Activated naive CD4-positive, alpha-beta T cell treated with anti-CD3 and anti-CD28 coated beads, Interleukin-2, amount 10 ng/mL, durations not matched to agents 7 days and 5 days (primary cell): ENCODE measurements at regions not wholly inside any gene's neighbourhood (a gene's known extent, or its start where the extent isn't known, plus 50 kb on each side); places are given as distances from the start of the nearest gene placed in this dataset.

Source experiments
- CTCF ChIA-PET: fragments of 350-600 bp; sonication (Branson Sonifier 250); formaldehyde crosslinking; loops from one replicate; lab custom pipeline; 2021; ENCODE audit warnings: antibody characterized with exemption; lab: Charles Lee
- DNase-seq: peaks from one replicate; pipeline ENCODE4 v3.0.0-alpha.2; 2020
- H3K27ac Mint-ChIP-seq: one replicate; pipeline ENCODE4 v1.8.0; 2021; ENCODE audit warnings: mild to moderate bottlenecking, moderate library complexity, mixed read lengths
- H3K27me3 Mint-ChIP-seq: one replicate; pipeline ENCODE4 v1.8.0; 2021; ENCODE audit warnings: mild to moderate bottlenecking, mixed read lengths
- H3K36me3 Mint-ChIP-seq: one replicate; pipeline ENCODE4 v1.8.0; 2021; ENCODE audit warnings: mixed read lengths
- H3K4me1 Mint-ChIP-seq: one replicate; pipeline ENCODE4 v1.8.0; 2021; ENCODE audit warnings: mixed read lengths
- H3K4me3 Mint-ChIP-seq: one replicate; pipeline ENCODE4 v1.8.0; 2021; ENCODE audit warnings: mild to moderate bottlenecking, moderate library complexity, mixed read lengths
- H3K9me3 Mint-ChIP-seq: one replicate; pipeline ENCODE4 v1.8.0; 2021; ENCODE audit warnings: mixed read lengths

DNA sequence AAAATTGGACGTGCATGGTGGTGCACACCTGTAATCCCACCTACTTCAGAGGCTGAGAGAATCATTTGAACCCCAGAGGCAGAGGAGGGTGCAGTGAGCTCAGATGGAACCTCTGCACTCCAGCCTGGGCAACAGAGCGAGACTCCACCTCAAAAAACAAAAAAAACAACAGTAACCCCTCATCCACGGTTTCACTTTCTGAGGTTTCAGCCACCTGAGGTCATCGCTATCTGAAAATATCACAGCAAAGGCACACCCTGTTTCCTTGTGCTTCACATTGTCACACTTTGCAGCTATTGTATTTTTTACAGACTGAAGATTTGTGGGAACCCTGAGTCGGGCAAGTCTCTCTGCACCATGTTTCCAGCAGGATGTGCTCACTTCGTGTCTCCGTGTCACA is 54.1 kb upstream of the FOXQ1 start:
- Mint-ChIP-seq H3K27ac (no peak overlapping the region), H3K36me3 (no peaks in the 10 kb centered on the region), H3K4me3 (no peak overlapping the region), H3K9me3 (no peaks in the 10 kb centered on the region), H3K4me1 (no peaks in the 10 kb centered on the region), H3K27me3 (no peaks in the 10 kb centered on the region)
- CTCF ChIA-PET = interaction anchor here (0.9 kb wide), 1 partner anchor 180 kb away, joined by 3 read pairs; no protein-coding TSS in a partner anchor
- DNase-seq = no peak

DNA sequence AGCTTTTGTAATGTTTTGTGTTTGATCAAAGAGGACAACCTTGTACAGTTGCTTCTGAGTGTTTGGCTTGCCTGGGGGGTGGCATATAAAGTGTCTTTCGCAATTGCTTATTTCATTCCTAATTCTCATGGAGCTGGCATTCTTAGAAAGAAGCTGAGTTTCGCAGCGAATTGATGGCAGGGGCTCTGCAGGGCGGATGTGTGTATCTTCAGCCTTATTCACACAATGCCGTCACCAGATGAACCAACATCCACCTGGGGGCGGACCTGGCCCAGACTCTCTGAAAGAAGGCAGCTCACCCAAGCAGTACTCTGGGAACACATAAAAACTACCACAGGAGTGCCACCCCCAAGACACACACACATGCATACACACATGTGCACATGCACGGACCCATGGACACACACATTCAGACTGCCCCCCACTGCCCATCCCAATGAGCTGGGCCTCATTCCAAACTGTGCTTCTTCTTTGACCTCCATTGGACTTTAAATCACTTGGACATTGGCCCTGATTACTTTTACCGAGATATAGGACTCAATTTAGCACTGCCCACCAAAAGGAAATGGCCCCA is 55.4 kb upstream of the FOXQ1 start:
- no peak overlapping the region for H3K4me3 Mint-ChIP-seq
- CTCF ChIA-PET = no interaction called here
- H3K36me3 Mint-ChIP-seq = no peaks in the 10 kb centered on the region
- DNase-seq = no peak
- no peaks in the 10 kb centered on the region for H3K9me3 Mint-ChIP-seq
- no peak overlapping the region for H3K27ac Mint-ChIP-seq
- peaks cover 4% of the 10 kb centered on the region for H3K27me3 Mint-ChIP-seq
- no peaks in the 10 kb centered on the region for H3K4me1 Mint-ChIP-seq

DNA sequence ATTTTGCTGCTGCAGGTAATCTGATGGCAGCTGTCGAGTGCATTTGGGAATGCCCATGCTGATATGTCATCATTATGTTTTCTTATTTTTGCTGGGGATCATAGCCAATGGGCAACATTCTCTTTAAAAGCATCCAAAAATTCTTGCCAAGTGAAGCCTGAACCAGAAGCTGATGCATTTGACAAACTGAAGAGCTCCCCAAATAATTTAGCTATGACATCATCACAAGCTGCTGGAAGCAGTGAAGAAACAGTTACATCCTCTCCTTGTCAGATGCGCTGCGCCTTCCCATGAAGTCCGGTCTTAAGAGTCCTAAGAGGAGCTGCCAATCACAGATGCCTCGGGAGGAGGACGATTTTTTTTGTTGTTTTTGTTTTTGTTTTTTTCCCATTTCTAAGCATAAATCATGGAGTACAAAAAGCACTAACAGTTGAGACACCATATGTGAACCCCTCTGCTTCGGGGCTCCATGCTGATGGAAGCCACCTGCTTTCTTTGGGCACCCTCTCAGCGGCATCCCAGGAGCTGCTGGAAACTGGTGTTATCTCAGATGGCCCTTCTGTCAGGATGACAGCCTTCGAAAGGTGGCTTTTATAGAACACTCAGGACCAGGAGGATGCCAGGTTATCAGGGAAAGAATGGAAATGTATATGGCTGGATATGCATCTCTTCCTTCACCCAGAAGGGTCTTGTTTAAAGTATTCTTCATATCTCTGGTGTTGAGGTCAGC is 56.1 kb upstream of the FOXQ1 start:
- H3K36me3 Mint-ChIP-seq = no peaks in the 10 kb centered on the region
- H3K4me3 Mint-ChIP-seq = no peak overlapping the region
- H3K9me3 Mint-ChIP-seq = no peaks in the 10 kb centered on the region
- no peaks in the 10 kb centered on the region for H3K4me1 Mint-ChIP-seq
- DNase-seq = no peak
- CTCF ChIA-PET = interaction anchor here (0.6 kb wide), 1 partner anchor 151 kb away, joined by 3 read pairs; no protein-coding TSS in a partner anchor
- H3K27me3 Mint-ChIP-seq = peaks cover 7% of the 10 kb centered on the region
- H3K27ac Mint-ChIP-seq = no peak overlapping the region

DNA sequence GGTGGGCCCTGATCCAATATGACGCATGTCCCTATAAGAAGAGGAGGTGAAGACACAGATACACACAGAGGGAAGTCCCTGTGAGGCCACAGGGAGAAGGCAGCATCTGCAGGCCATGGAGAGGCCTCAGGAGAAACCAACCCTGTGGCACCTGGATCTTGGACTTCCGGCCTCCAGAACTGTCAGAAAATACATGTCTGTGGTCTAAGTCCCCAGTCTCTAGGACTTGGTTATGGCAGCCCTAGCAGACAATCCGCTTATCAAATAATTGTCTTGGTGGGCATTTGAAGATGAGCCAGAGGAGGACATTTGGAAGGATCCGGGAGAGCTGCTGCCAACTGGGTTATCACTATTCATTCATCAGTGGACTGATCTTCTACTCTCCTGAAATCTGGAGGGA is 57.6 kb upstream of the FOXQ1 start:
- peaks cover 10% of the 10 kb centered on the region for H3K27me3 Mint-ChIP-seq
- H3K27ac Mint-ChIP-seq = no peak overlapping the region
- DNase-seq = no peak
- no peak overlapping the region for H3K4me3 Mint-ChIP-seq
- no peaks in the 10 kb centered on the region for H3K36me3 Mint-ChIP-seq
- CTCF ChIA-PET = no interaction called here
- no peaks in the 10 kb centered on the region for H3K9me3 Mint-ChIP-seq
- H3K4me1 Mint-ChIP-seq = no peaks in the 10 kb centered on the region

DNA sequence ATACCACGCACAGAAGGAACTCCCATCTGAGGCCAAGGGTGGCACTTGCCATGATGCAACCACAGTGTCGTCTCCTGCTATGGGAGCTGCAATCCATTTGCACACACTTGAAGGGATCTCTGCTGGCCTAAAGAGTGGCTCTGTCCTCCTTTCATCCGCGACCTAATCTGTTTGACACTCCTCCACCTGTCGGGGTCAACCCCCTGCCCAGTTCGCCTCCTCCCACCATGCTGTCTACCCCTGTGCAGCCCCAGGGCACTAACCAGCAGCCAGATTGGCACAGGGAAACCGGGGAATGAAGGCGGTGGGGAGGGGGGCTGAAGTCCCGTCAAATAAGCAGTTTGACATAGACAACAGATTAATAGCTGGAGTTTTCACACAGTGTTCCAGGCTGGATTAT is 58.1 kb upstream of the FOXQ1 start:
- H3K9me3 Mint-ChIP-seq = no peaks in the 10 kb centered on the region
- H3K27ac Mint-ChIP-seq = no peak overlapping the region
- peaks cover 10% of the 10 kb centered on the region for H3K27me3 Mint-ChIP-seq
- CTCF ChIA-PET = no interaction called here
- no peak for DNase-seq
- H3K4me3 Mint-ChIP-seq = no peak overlapping the region
- no peaks in the 10 kb centered on the region for H3K36me3 Mint-ChIP-seq
- no peaks in the 10 kb centered on the region for H3K4me1 Mint-ChIP-seq

DNA sequence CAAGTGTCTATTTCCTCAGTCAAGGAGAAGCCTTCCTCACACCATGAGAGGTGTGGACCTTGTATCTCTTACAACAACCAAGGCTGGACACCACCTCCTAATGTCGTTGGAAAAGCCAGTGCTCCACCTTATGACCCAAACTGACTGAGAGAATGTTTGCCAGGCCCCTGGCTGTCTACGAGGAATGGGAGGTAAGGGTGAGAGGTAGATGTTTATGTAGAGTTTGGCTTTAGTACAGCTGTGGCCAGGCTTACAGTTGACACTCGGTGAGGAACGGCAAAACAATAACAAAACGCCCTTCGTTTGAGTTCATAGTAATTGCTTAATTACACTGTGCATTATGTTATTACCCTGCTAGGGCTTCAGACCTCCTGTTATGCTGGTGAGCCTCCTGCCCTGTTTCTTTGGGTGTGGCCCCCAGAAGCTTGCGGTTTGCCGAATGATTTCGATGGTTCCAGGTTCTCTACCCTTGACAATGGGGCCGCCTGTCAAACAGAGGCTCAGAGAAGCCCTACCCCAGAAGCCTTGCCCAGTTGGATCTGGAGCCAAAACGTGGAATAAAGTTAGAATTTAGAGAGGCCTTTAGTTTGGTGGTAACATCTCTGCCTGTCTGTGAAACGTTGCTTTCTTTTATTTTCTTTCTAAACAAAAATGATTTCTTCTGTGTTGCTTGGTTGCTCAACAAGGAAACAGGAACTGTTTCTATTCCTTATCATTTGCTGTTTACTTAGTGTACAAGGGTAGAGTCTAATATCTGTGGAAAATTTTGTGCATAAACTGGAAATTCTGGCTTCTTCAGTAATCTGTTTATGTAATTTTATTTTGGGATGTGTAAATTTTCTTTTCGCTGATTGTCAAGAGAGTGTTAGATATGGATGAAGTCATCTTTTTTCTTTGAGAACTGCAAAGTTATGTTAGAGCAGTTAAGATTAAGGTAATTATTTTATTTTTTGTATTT is 60.4 kb upstream of the FOXQ1 start:
- H3K27ac Mint-ChIP-seq = no peak overlapping the region
- no peak overlapping the region for H3K4me3 Mint-ChIP-seq
- H3K9me3 Mint-ChIP-seq = no peaks in the 10 kb centered on the region
- no peak for DNase-seq
- CTCF ChIA-PET = no interaction called here
- H3K27me3 Mint-ChIP-seq = peaks cover 10% of the 10 kb centered on the region
- H3K4me1 Mint-ChIP-seq = no peaks in the 10 kb centered on the region
- no peaks in the 10 kb centered on the region for H3K36me3 Mint-ChIP-seq

- H3K9me3 Mint-ChIP-seq = no peaks in the 10 kb centered on the region
- no peaks in the 10 kb centered on the region for H3K36me3 Mint-ChIP-seq
- no peaks in the 10 kb centered on the region for H3K4me1 Mint-ChIP-seq
- DNase-seq = no peak
- H3K27ac Mint-ChIP-seq = no peak overlapping the region
- peaks cover 16% of the 10 kb centered on the region for H3K27me3 Mint-ChIP-seq
- CTCF ChIA-PET = no interaction called here
- no peak overlapping the region for H3K4me3 Mint-ChIP-seq
Measured at GRCh38 chr6:1250489-1251197, 61.3 kb upstream of the FOXQ1 start.

DNA sequence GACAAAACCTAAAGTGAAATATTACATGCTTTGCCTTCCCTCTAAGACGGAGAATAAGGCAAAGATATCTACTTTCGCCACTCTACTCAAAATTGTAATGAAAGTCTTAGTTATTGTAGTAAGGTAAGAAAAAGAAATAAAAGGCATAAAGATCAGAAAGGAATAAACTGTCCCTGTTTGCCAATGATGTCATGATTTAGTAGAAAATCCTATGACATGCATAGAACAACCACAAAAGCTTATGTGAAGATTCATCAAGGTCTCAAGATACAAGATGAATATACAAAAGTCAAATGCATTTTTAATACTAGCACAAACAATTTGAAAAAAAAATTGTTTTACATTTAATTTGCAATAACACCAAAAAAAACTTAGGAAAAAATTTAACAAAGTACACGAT is 64.0 kb upstream of the FOXQ1 start:
- CTCF ChIA-PET = no interaction called here
- no peaks in the 10 kb centered on the region for H3K9me3 Mint-ChIP-seq
- H3K4me1 Mint-ChIP-seq = no peaks in the 10 kb centered on the region
- peaks cover 20% of the 10 kb centered on the region for H3K27me3 Mint-ChIP-seq
- H3K4me3 Mint-ChIP-seq = no peak overlapping the region
- no peak overlapping the region for H3K27ac Mint-ChIP-seq
- no peaks in the 10 kb centered on the region for H3K36me3 Mint-ChIP-seq
- DNase-seq = no peak

DNA sequence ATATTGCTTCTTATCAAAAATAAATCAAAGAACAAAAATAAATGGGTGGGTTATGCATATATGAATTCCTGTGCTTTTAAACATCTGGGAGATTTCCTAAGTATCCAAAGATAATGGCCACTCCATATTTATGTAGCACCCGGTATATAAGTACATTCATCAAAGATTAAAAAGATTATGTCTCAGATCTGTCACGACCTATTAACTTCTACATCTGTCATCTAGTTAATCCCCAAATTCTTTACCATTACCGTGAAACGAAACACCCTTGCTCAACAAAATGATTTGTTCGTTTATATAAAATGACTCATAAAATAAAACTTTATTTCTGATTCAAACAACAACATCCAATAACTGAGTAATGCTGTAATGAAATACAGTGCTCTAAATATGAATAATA is 64.8 kb upstream of the FOXQ1 start:
- Mint-ChIP-seq H3K4me1 (no peaks in the 10 kb centered on the region), H3K9me3 (no peaks in the 10 kb centered on the region), H3K4me3 (no peak overlapping the region), H3K27me3 (peaks cover 18% of the 10 kb centered on the region), H3K36me3 (no peaks in the 10 kb centered on the region), H3K27ac (no peak overlapping the region)
- CTCF ChIA-PET = no interaction called here
- no peak for DNase-seq

DNA sequence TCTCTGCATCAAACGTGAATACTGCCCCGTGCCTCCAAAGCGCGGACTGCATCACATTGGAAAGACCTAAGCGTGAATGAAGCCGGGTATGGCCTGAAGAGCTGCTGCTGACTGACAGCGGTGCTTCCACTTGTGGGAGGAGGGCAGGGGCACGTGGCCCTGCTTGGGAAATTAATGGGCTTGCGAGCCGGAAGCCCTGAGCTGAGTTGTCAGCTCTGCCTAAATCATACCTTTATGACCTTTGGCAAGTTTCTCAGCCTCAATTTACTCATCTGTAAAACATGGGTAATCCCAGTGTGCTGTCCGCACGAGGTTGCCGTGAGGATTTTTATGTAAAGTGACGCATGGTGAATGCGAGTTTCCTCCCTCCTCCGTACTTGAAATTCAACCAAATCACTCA is 67.0 kb upstream of the FOXQ1 start:
- H3K27me3 Mint-ChIP-seq = peaks cover 11% of the 10 kb centered on the region
- H3K9me3 Mint-ChIP-seq = no peaks in the 10 kb centered on the region
- no peaks in the 10 kb centered on the region for H3K4me1 Mint-ChIP-seq
- H3K27ac Mint-ChIP-seq = no peak overlapping the region
- H3K4me3 Mint-ChIP-seq = no peak overlapping the region
- DNase-seq = no peak
- CTCF ChIA-PET = interaction anchor here (1.2 kb wide), 1 partner anchor 24 kb away, joined by 3 read pairs; no protein-coding TSS in a partner anchor
- H3K36me3 Mint-ChIP-seq = no peaks in the 10 kb centered on the region

DNA sequence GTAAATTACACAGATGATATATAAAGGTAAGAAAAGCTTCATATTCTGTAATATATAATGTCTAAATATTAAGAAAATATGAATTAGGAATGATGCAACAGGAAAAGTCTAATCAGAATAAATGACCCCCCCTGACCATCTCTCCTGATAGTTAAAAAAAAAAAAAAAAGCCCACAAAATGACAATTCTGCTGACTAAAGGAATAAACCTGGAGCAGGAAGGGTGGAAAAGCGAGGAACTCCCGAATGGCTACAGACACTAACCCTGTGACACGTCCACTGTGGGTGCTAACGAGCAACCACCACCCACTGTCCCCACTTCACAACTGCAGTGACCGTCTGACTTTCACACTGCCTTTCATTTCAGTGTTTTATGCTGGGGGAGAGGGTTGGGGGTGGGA is 67.6 kb upstream of the FOXQ1 start:
- Mint-ChIP-seq H3K27ac (no peak overlapping the region), H3K4me3 (no peak overlapping the region), H3K27me3 (peaks cover 14% of the 10 kb centered on the region), H3K4me1 (no peaks in the 10 kb centered on the region), H3K9me3 (no peaks in the 10 kb centered on the region), H3K36me3 (no peaks in the 10 kb centered on the region)
- DNase-seq = no peak
- CTCF ChIA-PET = no interaction called here

GRCh38 chr6:1242446-1242845 is 69.5 kb upstream of the FOXQ1 start:
- Mint-ChIP-seq H3K27me3 (peaks cover 14% of the 10 kb centered on the region), H3K4me1 (no peaks in the 10 kb centered on the region), H3K9me3 (no peaks in the 10 kb centered on the region), H3K36me3 (no peaks in the 10 kb centered on the region), H3K4me3 (no peak overlapping the region), H3K27ac (no peak overlapping the region)
- DNase-seq = no peak
- CTCF ChIA-PET = interaction anchor here (0.6 kb wide), 1 partner anchor 841 kb away, joined by 3 read pairs; no protein-coding TSS in a partner anchor

GRCh38 chr6:1242021-1242420 is 69.9 kb upstream of the FOXQ1 start:
- H3K9me3 Mint-ChIP-seq = no peaks in the 10 kb centered on the region
- H3K27ac Mint-ChIP-seq = no peak overlapping the region
- CTCF ChIA-PET = interaction anchor here (0.6 kb wide), 1 partner anchor 842 kb away, joined by 3 read pairs; no protein-coding TSS in a partner anchor
- DNase-seq = no peak
- no peaks in the 10 kb centered on the region for H3K36me3 Mint-ChIP-seq
- peaks cover 14% of the 10 kb centered on the region for H3K27me3 Mint-ChIP-seq
- H3K4me3 Mint-ChIP-seq = no peak overlapping the region
- no peaks in the 10 kb centered on the region for H3K4me1 Mint-ChIP-seq

- Mint-ChIP-seq H3K27me3 (peaks cover 9% of the 10 kb centered on the region), H3K36me3 (no peaks in the 10 kb centered on the region), H3K27ac (no peak overlapping the region), H3K4me3 (no peak overlapping the region), H3K4me1 (no peaks in the 10 kb centered on the region), H3K9me3 (no peaks in the 10 kb centered on the region)
- CTCF ChIA-PET = no interaction called here
- DNase-seq = no peak
Measured at GRCh38 chr6:1240766-1241318, 71.1 kb upstream of the FOXQ1 start.
